Gastroesophageal sphincter (tissue), 2 donors: ENCODE measurements at regions not wholly inside any gene's neighbourhood (a gene's known extent, or its start where the extent isn't known, plus 50 kb on each side); places are given as distances from the start of the nearest gene placed in this dataset.

Experiments
- EP300 ChIP-seq: sonication (generic); formaldehyde crosslinking; IDR thresholded peaks from one replicate; pipeline ENCODE4 v1.6.1; 2017; ENCODE audit warnings: antibody characterized with exemption, mild to moderate bottlenecking
- POLR2A ChIP-seq, 2 donors: fragments of 450-650 bp; IDR thresholded peaks; one replicate each; pipeline ENCODE4 v1.6.1; 2017; ENCODE audit warnings: antibody characterized with exemption in 2 of 2, mild to moderate bottlenecking in 2 of 2, moderate library complexity in 1 of 2

DNA sequence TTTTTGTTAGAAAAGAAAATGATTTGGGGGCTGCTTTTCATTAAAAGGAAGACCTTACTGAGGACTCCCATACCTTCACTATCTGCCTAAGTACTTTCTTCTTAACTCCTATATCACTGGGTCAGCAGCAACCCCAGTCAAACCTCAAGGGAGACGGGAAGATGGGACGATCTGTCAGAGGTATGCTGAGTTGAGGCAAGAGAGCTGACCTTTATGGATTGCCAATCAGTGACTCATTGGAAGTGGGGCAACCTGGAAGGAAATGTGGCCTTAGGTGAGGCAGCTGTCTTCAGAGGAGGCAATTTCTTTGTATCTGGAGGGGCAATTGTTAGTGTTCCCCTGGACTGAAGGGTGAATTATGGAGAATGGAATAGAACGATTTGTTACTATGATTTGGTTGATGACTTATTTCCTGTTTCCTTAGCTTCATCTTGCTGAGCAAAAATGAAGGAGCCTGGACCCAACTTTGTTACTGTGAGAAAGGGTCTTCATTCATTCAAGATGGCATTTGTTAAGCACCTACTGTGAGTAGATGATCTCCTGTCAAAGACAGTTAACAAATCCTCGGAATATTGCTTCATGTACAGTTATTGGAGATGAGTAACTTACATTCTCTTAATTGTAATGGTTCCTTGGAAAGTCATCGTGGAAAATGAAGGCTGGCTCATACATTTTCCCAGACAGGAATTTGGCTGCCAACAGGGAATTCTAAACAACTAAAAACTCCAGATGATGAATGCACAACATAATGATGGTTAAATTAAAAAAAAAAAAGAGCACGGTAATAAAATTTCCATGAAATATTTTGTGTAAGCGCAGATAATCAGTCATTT, 134.7 kb upstream of the KCNJ15 start:
- TF ChIP-seq POLR2A (IDR thresholded peaks at IDR 0.05) (no peak), EP300 (no peak)
